Amygdala (tissue), 56 donors: ENCODE measurements at regions not wholly inside any gene's neighbourhood (a gene's known extent, or its start where the extent isn't known, plus 50 kb on each side); places are given as distances from the start of the nearest gene placed in this dataset.

Experiments
- DNase-seq, 56 donors: peaks; one replicate each; lab custom pipeline; 2025; lab: John Stamatoyannopoulos, UW

- DNase-seq: no peak
Observed at GRCh38 chr11:23227078-23227445, 366.8 kb upstream of the CCDC179 start.

- DNase-seq: no peak
Observed at GRCh38 chr11:23232652-23233051, 372.4 kb upstream of the CCDC179 start.

- no peak for DNase-seq
Observed at GRCh38 chr11:23233075-23233474, 372.8 kb upstream of the CCDC179 start.

- no peak for DNase-seq
Observed at GRCh38 chr11:23236826-23237555, 376.7 kb upstream of the CCDC179 start.

GRCh38 chr11:23252426-23252825 is 392.2 kb upstream of the CCDC179 start:
- no peak for DNase-seq

GRCh38 chr11:23257088-23257487 is 396.8 kb upstream of the CCDC179 start:
- no peak for DNase-seq

- no peak for DNase-seq
Observed at GRCh38 chr11:23257556-23257955, 397.3 kb upstream of the CCDC179 start.

- no peak for DNase-seq
Observed at GRCh38 chr11:23263466-23263865, 403.2 kb upstream of the CCDC179 start.

- DNase-seq: no peak
Observed at GRCh38 chr11:23272095-23272494, 411.8 kb upstream of the CCDC179 start.

GRCh38 chr11:23278121-23278520 is 417.8 kb upstream of the CCDC179 start:
- DNase-seq: no peak

GRCh38 chr11:23280088-23280487 is 419.8 kb upstream of the CCDC179 start:
- DNase-seq: no peak

- no peak for DNase-seq
Observed at GRCh38 chr11:23283666-23284065, 423.4 kb upstream of the CCDC179 start.

GRCh38 chr11:23284631-23285030 is 424.4 kb upstream of the CCDC179 start:
- no peak for DNase-seq

- DNase-seq: no peak
Observed at GRCh38 chr11:23288003-23288783, 427.9 kb upstream of the CCDC179 start.

- no peak for DNase-seq
Observed at GRCh38 chr11:23295241-23295640, 435.0 kb upstream of the CCDC179 start.

- DNase-seq: no peak
Observed at GRCh38 chr11:23308041-23308440, 447.8 kb upstream of the CCDC179 start.

GRCh38 chr11:23310276-23310675 is 450.0 kb upstream of the CCDC179 start:
- no peak for DNase-seq

- no peak for DNase-seq
Observed at GRCh38 chr11:23311986-23312940, 452.0 kb upstream of the CCDC179 start.

GRCh38 chr11:23313001-23313400 is 452.7 kb upstream of the CCDC179 start:
- DNase-seq: no peak

GRCh38 chr11:23314162-23314561 is 453.9 kb upstream of the CCDC179 start:
- DNase-seq: no peak

GRCh38 chr11:23315286-23315685 is 455.0 kb upstream of the CCDC179 start:
- DNase-seq: no peak
